ENCODE measurements at regions not wholly inside any gene's neighbourhood (a gene's known extent, or its start where the extent isn't known, plus 50 kb on each side); places are given as distances from the start of the nearest gene placed in this dataset.

GRCh38 chr13:111912453-111912866 is 154.5 kb upstream of the SOX1 start:
- no peak for TF ChIP-seq CTCF (IDR thresholded peaks at IDR 0.05)
- no peak for TF ChIP-seq POLR2AphosphoS5 (IDR thresholded peaks at IDR 0.05)
- TF ChIP-seq POLR2A (IDR thresholded peaks at IDR 0.05; ENCODE audit: low read depth): no peak
- no peak for TF ChIP-seq EP300 (IDR thresholded peaks at IDR 0.05)

Measured in esophagus muscularis mucosa (tissue), 4 donors.